ENCODE measurements at regions not wholly inside any gene's neighbourhood (a gene's known extent, or its start where the extent isn't known, plus 50 kb on each side); places are given as distances from the start of the nearest gene placed in this dataset.

GRCh38 chr10:1807196-1807595, 69.9 kb upstream of the ADARB2 start:
- FAIRE-seq (no peak), DNase-seq (ENCODE audit: insufficient read length, low spot score) (no peak)

- no peak for DNase-seq (ENCODE audit: insufficient read length, low spot score)
- FAIRE-seq: no peak
Measured at GRCh38 chr10:1802413-1802812, 65.1 kb upstream of the ADARB2 start.

- DNase-seq (ENCODE audit: insufficient read length, low spot score): no peak
- FAIRE-seq: no peak
Measured at GRCh38 chr10:1788401-1788800, 51.1 kb upstream of the ADARB2 start.
